ENCODE measurements at regions not wholly inside any gene's neighbourhood (a gene's known extent, or its start where the extent isn't known, plus 50 kb on each side); places are given as distances from the start of the nearest gene placed in this dataset.

- intact Hi-C loops (cut with micrococcal nuclease), result no loop called here
- no peak for DNase-seq
- Mint-ChIP-seq H3K27me3 (ENCODE audit: low read depth) (no peaks in the 10 kb centered on the region), H3K9me3 (no peaks in the 10 kb centered on the region), H3K4me1 (ENCODE audit: low read depth) (no peaks in the 10 kb centered on the region), H3K36me3 (ENCODE audit: low read depth) (no peaks in the 10 kb centered on the region), H3K27ac (no peak overlapping the region), H3K4me3 (no peak overlapping the region)
- CTCF ChIA-PET, result no interaction called here
Observed at GRCh38 chr14:98725676-98726075, 546.3 kb downstream of the BCL11B start.

DNA sequence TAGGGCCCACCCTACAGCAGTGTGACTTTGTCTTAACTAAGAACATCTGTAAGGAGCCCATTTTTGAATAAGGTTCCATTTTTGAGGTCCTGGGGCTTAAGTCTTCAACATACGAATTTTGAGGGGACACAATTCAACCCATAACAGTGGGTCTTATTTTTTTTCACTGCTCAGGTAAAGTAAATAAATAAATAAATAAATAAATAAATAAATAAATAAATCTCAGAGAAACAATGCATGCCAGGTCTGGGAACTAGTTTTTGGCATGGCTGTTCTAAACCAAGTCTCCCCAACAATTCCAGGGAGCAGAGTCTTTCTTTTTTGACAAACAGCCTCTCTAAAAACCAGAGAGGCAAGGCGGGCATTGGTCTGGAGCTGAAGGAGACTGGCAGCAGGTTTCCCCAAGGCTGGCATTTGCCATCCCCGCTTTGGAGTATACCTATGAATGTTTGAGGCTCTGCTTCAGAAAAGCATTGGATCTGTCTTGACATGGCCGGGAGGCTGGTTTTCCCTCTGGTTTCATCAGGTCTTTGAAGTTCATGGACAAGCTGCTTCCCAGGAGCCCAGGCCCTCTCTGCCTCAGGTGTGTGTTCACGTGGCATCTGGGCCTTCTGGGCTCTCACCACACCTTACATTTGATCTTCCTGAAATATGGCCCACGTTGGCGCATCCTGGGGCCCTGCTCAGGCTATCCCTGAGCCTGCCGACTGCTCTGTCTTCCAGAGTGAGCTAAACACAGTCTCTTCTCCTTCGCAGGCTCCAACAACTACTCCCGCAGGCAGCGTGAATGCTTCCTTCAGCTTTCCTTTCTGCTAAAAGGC, 545.2 kb downstream of the BCL11B start:
- Mint-ChIP-seq H3K36me3 (ENCODE audit: low read depth) (no peaks in the 10 kb centered on the region), H3K27ac (no peak overlapping the region), H3K4me3 (no peak overlapping the region), H3K9me3 (no peaks in the 10 kb centered on the region), H3K27me3 (ENCODE audit: low read depth) (no peaks in the 10 kb centered on the region), H3K4me1 (ENCODE audit: low read depth) (no peaks in the 10 kb centered on the region)
- DNase-seq, result no peak
- CTCF ChIA-PET, result no interaction called here
- intact Hi-C loops (cut with micrococcal nuclease), result no loop called here

- no peak overlapping the region for H3K27ac Mint-ChIP-seq
- intact Hi-C loops (cut with micrococcal nuclease), result no loop called here
- no peaks in the 10 kb centered on the region for H3K36me3 Mint-ChIP-seq (ENCODE audit: low read depth)
- CTCF ChIA-PET, result no interaction called here
- no peaks in the 10 kb centered on the region for H3K4me1 Mint-ChIP-seq (ENCODE audit: low read depth)
- no peak for DNase-seq
- H3K9me3 Mint-ChIP-seq, result no peaks in the 10 kb centered on the region
- no peaks in the 10 kb centered on the region for H3K27me3 Mint-ChIP-seq (ENCODE audit: low read depth)
- H3K4me3 Mint-ChIP-seq, result no peak overlapping the region
Observed at GRCh38 chr14:98728024-98728423, 544.0 kb downstream of the BCL11B start.

DNA sequence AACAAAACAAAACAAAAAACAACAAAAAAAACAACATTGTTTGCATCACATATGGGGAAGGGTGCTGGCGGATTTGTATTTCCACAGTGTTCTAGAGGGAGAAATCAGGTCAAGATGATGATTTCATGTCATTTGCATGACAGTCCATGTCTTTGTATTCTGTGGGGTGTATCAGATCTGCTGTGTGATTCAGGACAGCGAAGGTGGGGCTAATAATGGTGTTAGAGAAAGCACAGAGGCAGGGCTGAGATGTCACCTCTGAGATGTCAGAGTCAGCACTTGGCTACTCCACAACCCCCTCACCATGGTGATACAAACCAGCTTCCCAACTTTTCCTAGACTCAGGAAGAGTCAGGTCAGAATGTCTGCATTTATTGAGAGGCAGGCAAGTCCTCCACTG, 543.2 kb downstream of the BCL11B start:
- Mint-ChIP-seq H3K4me3 (no peak overlapping the region), H3K27ac (no peak overlapping the region), H3K27me3 (ENCODE audit: low read depth) (no peaks in the 10 kb centered on the region), H3K36me3 (ENCODE audit: low read depth) (no peaks in the 10 kb centered on the region), H3K4me1 (ENCODE audit: low read depth) (no peaks in the 10 kb centered on the region), H3K9me3 (no peaks in the 10 kb centered on the region)
- CTCF ChIA-PET, result no interaction called here
- intact Hi-C loops (cut with micrococcal nuclease), result no loop called here
- no peak for DNase-seq

DNA sequence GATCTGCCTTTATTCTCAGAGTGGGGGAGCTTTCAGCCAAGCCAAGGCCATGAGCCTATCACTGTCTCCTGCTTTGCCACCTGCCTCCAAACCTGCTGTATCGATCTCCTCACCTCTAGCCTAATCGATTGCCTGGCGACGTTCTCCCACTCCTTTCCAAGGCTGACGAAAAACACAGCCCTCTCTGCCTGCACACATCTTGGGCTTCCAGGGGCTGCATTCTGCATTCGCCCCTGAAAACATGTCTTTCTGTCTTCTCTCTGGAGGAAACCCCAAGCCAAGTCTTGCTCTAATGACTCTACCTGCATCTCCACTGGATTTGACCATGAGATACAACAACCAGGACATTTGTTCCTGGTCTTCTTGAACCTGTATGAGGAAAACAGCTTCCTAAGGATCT, 540.7 kb downstream of the BCL11B start:
- no peak overlapping the region for H3K27ac Mint-ChIP-seq
- H3K27me3 Mint-ChIP-seq (ENCODE audit: low read depth), result no peaks in the 10 kb centered on the region
- no peaks in the 10 kb centered on the region for H3K36me3 Mint-ChIP-seq (ENCODE audit: low read depth)
- no peak for DNase-seq
- intact Hi-C loops (cut with micrococcal nuclease), result no loop called here
- CTCF ChIA-PET, result no interaction called here
- no peaks in the 10 kb centered on the region for H3K9me3 Mint-ChIP-seq
- H3K4me3 Mint-ChIP-seq, result no peak overlapping the region
- H3K4me1 Mint-ChIP-seq (ENCODE audit: low read depth), result no peaks in the 10 kb centered on the region

- intact Hi-C loops (cut with micrococcal nuclease), result no loop called here
- CTCF ChIA-PET, result no interaction called here
- no peaks in the 10 kb centered on the region for H3K27me3 Mint-ChIP-seq (ENCODE audit: low read depth)
Observed at GRCh38 chr14:98731701-98732100, 540.3 kb downstream of the BCL11B start.

GRCh38 chr14:98733536-98733935, 538.5 kb downstream of the BCL11B start:
- Mint-ChIP-seq H3K27ac (no peak overlapping the region), H3K9me3 (no peaks in the 10 kb centered on the region), H3K4me1 (ENCODE audit: low read depth) (no peaks in the 10 kb centered on the region), H3K27me3 (ENCODE audit: low read depth) (no peaks in the 10 kb centered on the region), H3K36me3 (ENCODE audit: low read depth) (no peaks in the 10 kb centered on the region), H3K4me3 (no peak overlapping the region)
- CTCF ChIA-PET, result no interaction called here
- no peak for DNase-seq
- intact Hi-C loops (cut with micrococcal nuclease), result no loop called here

More at GRCh38 chr14:98731701-98732100, 540.3 kb downstream of the BCL11B start:
- no peaks in the 10 kb centered on the region for H3K4me1 Mint-ChIP-seq (ENCODE audit: low read depth)
- H3K9me3 Mint-ChIP-seq, result no peaks in the 10 kb centered on the region
- H3K27ac Mint-ChIP-seq, result no peak overlapping the region
- no peak overlapping the region for H3K4me3 Mint-ChIP-seq
- no peak for DNase-seq
- H3K36me3 Mint-ChIP-seq (ENCODE audit: low read depth), result no peaks in the 10 kb centered on the region

DNA sequence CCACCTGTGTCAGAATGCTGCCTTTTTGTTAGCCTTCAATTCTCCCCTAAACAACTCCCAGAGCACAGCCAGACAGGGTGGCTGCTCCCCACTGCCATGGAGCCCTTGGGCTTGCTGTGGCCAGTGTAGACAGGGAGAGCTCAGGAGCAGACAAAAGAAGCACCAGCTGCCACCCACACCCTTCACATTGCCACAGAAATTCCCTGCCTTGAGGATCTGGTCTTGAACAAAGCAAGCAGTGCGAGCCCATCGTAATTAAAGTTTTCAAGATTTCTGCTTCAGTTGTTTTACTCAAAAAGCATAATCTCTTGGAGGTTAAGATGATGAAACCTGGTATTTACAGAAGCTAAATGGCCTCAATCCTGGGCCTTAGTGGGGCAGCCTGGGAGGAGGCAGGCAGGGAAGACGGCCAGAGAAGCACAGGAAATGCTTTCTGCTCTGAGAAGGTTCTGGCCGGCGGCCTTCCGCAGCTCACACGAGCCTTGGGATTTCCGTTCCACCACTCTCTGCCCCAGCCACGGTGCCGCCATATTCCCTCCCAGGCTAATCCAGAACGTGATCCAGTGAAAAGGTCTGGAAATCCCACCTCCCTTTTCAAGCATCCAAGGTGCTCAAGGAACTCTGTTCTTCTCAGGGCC, 535.2 kb downstream of the BCL11B start:
- no peak overlapping the region for H3K27ac Mint-ChIP-seq
- no peak overlapping the region for H3K4me3 Mint-ChIP-seq
- H3K9me3 Mint-ChIP-seq, result no peaks in the 10 kb centered on the region

GRCh38 chr14:98741523-98741922, 530.5 kb downstream of the BCL11B start:
- H3K4me1 Mint-ChIP-seq (ENCODE audit: low read depth), result no peaks in the 10 kb centered on the region

More for the DNA sequence above, 535.2 kb downstream of the BCL11B start:
- intact Hi-C loops (cut with micrococcal nuclease), result no loop called here
- CTCF ChIA-PET, result no interaction called here
- Mint-ChIP-seq H3K4me1 (ENCODE audit: low read depth) (no peaks in the 10 kb centered on the region), H3K27me3 (ENCODE audit: low read depth) (no peaks in the 10 kb centered on the region), H3K36me3 (ENCODE audit: low read depth) (no peaks in the 10 kb centered on the region)
- no peak for DNase-seq

DNA sequence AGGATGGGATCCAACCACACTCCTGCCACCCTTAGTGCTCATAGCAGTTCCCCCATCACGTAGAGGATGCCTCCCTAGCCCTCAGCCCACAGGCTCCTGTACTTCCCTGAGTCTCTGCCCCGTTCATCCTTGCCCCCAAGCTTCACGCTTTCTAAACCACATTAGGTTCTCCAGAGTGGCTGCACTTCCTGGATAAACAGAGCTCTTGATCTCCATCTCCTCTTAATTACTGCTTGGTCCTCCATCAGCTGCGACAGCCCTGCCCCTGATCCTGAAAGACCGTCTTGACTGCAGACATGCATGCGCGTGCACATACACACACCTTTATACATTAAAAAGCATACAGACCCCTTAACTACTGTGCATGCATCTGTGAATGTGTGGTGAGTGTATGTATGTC, 530.0 kb downstream of the BCL11B start:
- no peaks in the 10 kb centered on the region for H3K4me1 Mint-ChIP-seq (ENCODE audit: low read depth)
- no peak overlapping the region for H3K4me3 Mint-ChIP-seq
- no peak overlapping the region for H3K27ac Mint-ChIP-seq
- intact Hi-C loops (cut with micrococcal nuclease), result no loop called here
- H3K9me3 Mint-ChIP-seq, result no peaks in the 10 kb centered on the region
- no peaks in the 10 kb centered on the region for H3K27me3 Mint-ChIP-seq (ENCODE audit: low read depth)
- H3K36me3 Mint-ChIP-seq (ENCODE audit: low read depth), result no peaks in the 10 kb centered on the region
- DNase-seq, result no peak
- CTCF ChIA-PET, result no interaction called here

More at GRCh38 chr14:98741523-98741922, 530.5 kb downstream of the BCL11B start:
- CTCF ChIA-PET, result no interaction called here
- H3K4me3 Mint-ChIP-seq, result no peak overlapping the region
- intact Hi-C loops (cut with micrococcal nuclease), result no loop called here
- H3K27me3 Mint-ChIP-seq (ENCODE audit: low read depth), result no peaks in the 10 kb centered on the region
- H3K27ac Mint-ChIP-seq, result no peak overlapping the region
- no peak for DNase-seq
- H3K9me3 Mint-ChIP-seq, result no peaks in the 10 kb centered on the region
- no peaks in the 10 kb centered on the region for H3K36me3 Mint-ChIP-seq (ENCODE audit: low read depth)

DNA sequence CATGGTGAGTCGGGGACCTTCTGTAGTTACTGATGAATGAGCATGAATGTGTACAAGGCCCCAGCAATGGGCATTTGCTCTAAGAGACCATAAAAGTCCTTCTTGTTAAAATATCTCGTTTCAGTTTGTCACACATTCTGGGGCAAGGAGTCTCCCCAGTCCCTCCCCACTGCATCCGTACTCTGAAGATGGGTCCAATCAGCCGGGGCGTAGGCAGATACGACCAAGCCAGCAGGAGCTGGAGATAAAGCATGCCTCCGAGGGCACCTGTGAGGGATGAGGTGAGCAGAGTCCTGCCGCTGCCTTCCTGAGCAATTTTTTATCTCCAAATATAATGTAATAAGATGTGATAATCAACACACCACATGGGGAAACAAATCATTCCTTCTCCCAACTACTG, 528.5 kb downstream of the BCL11B start:
- no peak overlapping the region for H3K27ac Mint-ChIP-seq
- no peak for DNase-seq
- H3K9me3 Mint-ChIP-seq, result no peaks in the 10 kb centered on the region
- H3K36me3 Mint-ChIP-seq (ENCODE audit: low read depth), result no peaks in the 10 kb centered on the region
- H3K4me1 Mint-ChIP-seq (ENCODE audit: low read depth), result no peaks in the 10 kb centered on the region
- CTCF ChIA-PET, result no interaction called here
- H3K27me3 Mint-ChIP-seq (ENCODE audit: low read depth), result no peaks in the 10 kb centered on the region
- intact Hi-C loops (cut with micrococcal nuclease), result no loop called here
- no peak overlapping the region for H3K4me3 Mint-ChIP-seq

DNA sequence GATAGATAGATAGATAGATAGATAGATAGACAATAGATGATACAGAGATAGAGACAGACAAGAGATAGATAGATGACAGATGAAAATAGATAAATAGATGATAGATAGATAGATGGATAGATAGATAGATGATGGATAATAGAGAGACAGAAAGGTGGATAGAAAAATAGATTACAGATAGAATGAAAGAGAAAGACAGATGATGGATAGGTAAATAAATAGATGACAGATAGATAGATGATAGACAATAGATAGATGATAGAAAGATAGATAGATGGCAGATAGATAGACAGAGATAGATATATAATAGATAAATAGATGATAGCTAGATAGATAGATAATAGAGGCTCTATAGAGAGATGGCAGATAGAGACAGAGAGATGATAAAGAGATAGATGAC, 523.0 kb downstream of the BCL11B start:
- H3K27ac Mint-ChIP-seq, result no peak overlapping the region
- H3K4me1 Mint-ChIP-seq (ENCODE audit: low read depth), result no peaks in the 10 kb centered on the region
- intact Hi-C loops (cut with micrococcal nuclease), result no loop called here
- H3K36me3 Mint-ChIP-seq (ENCODE audit: low read depth), result no peaks in the 10 kb centered on the region
- CTCF ChIA-PET, result no interaction called here
- H3K27me3 Mint-ChIP-seq (ENCODE audit: low read depth), result no peaks in the 10 kb centered on the region
- no peak for DNase-seq
- no peaks in the 10 kb centered on the region for H3K9me3 Mint-ChIP-seq
- H3K4me3 Mint-ChIP-seq, result no peak overlapping the region

GRCh38 chr14:98751110-98751509, 520.9 kb downstream of the BCL11B start:
- Mint-ChIP-seq H3K9me3 (peaks cover 11% of the 10 kb centered on the region), H3K27ac (no peak overlapping the region), H3K4me3 (no peak overlapping the region), H3K36me3 (ENCODE audit: low read depth) (peaks cover 5% of the 10 kb centered on the region), H3K27me3 (ENCODE audit: low read depth) (no peaks in the 10 kb centered on the region), H3K4me1 (ENCODE audit: low read depth) (peaks cover 3% of the 10 kb centered on the region)
- no peak for DNase-seq
- intact Hi-C loops (cut with micrococcal nuclease), result no loop called here
- CTCF ChIA-PET, result no interaction called here

All from activated naive CD4-positive, alpha-beta T cell treated with anti-CD3 and anti-CD28 coated beads for 36 hours (primary cell).